CD14-positive monocyte (primary cell): ENCODE measurements at regions not wholly inside any gene's neighbourhood (a gene's known extent, or its start where the extent isn't known, plus 50 kb on each side); places are given as distances from the start of the nearest gene placed in this dataset.

Experiments used
- DNase-seq, 3 donors: peaks; one replicate each; pipeline ENCODE4 v3.0.0-alpha.2; 2011 to 2022
- H2AFZ ChIP-seq: 2 replicates; pipeline ENCODE4 v1.6.0; 2012; ENCODE audit warnings: mild to moderate bottlenecking, low read depth, low read length, inconsistent platforms; ENCODE audit not compliant: insufficient read depth, poor library complexity, severe bottlenecking
- H3K27ac ChIP-seq, 2 donors: 1 replicate in 1 of 2; 2 replicates in 1 of 2; pipeline ENCODE4 v1.5.1; 2012 to 2013; ENCODE audit warnings: low read length in 2 of 2, control low read depth in 1 of 2, inconsistent platforms in 1 of 2, low read depth in 1 of 2, mild to moderate bottlenecking in 1 of 2
- H3K27me3 ChIP-seq, 2 donors: one replicate each; pipeline versions ENCODE4 v1.6.0 to v1.6.1; 2011 to 2013; ENCODE audit warnings: low read length in 2 of 2; ENCODE audit not compliant: control insufficient read depth in 2 of 2, insufficient read depth in 2 of 2
- H3K36me3 ChIP-seq, 2 donors: replicated peaks in 1 of 2; 1 replicate in 1 of 2; 2 replicates in 1 of 2; pipeline versions ENCODE4 v1.5.1 to v1.6.1; 2012 to 2013; ENCODE audit warnings: low read length in 2 of 2, control low read depth in 1 of 2, inconsistent platforms in 1 of 2, mild to moderate bottlenecking in 1 of 2; ENCODE audit not compliant: insufficient read depth in 2 of 2, control insufficient read depth in 1 of 2
- H3K4me1 ChIP-seq, 2 donors: 1 replicate in 1 of 2; 2 replicates in 1 of 2; pipeline versions ENCODE4 v1.5.1 to v1.6.1; 2012 to 2013; ENCODE audit warnings: low read length in 2 of 2, control low read depth in 1 of 2, inconsistent platforms in 1 of 2, mild to moderate bottlenecking in 1 of 2, moderate library complexity in 1 of 2; ENCODE audit not compliant: insufficient read depth in 2 of 2, control insufficient read depth in 1 of 2
- H3K4me2 ChIP-seq: replicated peaks from 2 replicates; pipeline ENCODE3; 2012; ENCODE audit warnings: low read length, moderate library complexity, mild to moderate bottlenecking; ENCODE audit not compliant: poor library complexity, severe bottlenecking; ENCODE audit errors: extremely low read depth
- H3K4me3 ChIP-seq, 3 experiments: fragments of 200-600 bp in 1 of 3; sonication (generic) in 1 of 3; replicated peaks in 1 of 3; 1 replicate in 2 of 3; 2 replicates in 1 of 3; pipeline ENCODE4 v1.5.1; 2011 to 2013; ENCODE audit warnings: low read length in 3 of 3, mild to moderate bottlenecking in 3 of 3, control low read depth in 2 of 3, low read depth in 2 of 3, inconsistent platforms in 1 of 3, moderate library complexity in 1 of 3
- H3K79me2 ChIP-seq: 2 replicates; pipeline ENCODE4 v1.6.0; 2012; ENCODE audit warnings: mild to moderate bottlenecking, control low read depth, inconsistent platforms, low read length, moderate library complexity; ENCODE audit not compliant: insufficient read depth
- H3K9ac ChIP-seq: 2 replicates; pipeline ENCODE4 v1.6.0; 2017; ENCODE audit warnings: low read length, mild to moderate bottlenecking; ENCODE audit not compliant: insufficient read depth, poor library complexity, severe bottlenecking
- H3K9me3 ChIP-seq, 2 donors: replicated peaks in 1 of 2; 1 replicate in 1 of 2; 2 replicates in 1 of 2; pipeline versions ENCODE4 v1.5.1 to v1.6.1; 2012 to 2013; ENCODE audit warnings: low read length in 2 of 2, control low read depth in 1 of 2; ENCODE audit not compliant: control insufficient read depth in 1 of 2, insufficient read depth in 1 of 2
- H4K20me1 ChIP-seq: 2 replicates; pipeline ENCODE4 v1.6.0; 2012; ENCODE audit warnings: mild to moderate bottlenecking, low read length, control low read depth, moderate library complexity; ENCODE audit not compliant: insufficient read depth
- H3K27ac Mint-ChIP-seq, 7 donors: one replicate each; pipeline ENCODE4 v1.8.0; 2020; ENCODE audit warnings: mild to moderate bottlenecking in 7 of 7, mixed read lengths in 7 of 7, moderate library complexity in 6 of 7, inconsistent platforms in 2 of 7
- H3K27me3 Mint-ChIP-seq, 3 donors: one replicate each; pipeline ENCODE4 v1.8.0; 2021 to 2022; ENCODE audit warnings: low read depth in 3 of 3, mild to moderate bottlenecking in 3 of 3, mixed read lengths in 3 of 3, moderate library complexity in 3 of 3, inconsistent platforms in 1 of 3
- H3K36me3 Mint-ChIP-seq, 2 donors: one replicate each; pipeline ENCODE4 v1.8.0; 2020; ENCODE audit warnings: mixed read lengths in 2 of 2, inconsistent platforms in 1 of 2, mild to moderate bottlenecking in 1 of 2
- H3K4me1 Mint-ChIP-seq: one replicate; pipeline ENCODE4 v1.8.0; 2020; ENCODE audit warnings: mild to moderate bottlenecking, mixed read lengths
- H3K4me3 Mint-ChIP-seq, 2 donors: one replicate each; pipeline ENCODE4 v1.8.0; 2020; ENCODE audit warnings: mild to moderate bottlenecking in 2 of 2, mixed read lengths in 2 of 2, moderate library complexity in 1 of 2
- H3K9me3 Mint-ChIP-seq, 7 donors: one replicate each; pipeline ENCODE4 v1.8.0; 2020 to 2022; ENCODE audit warnings: mixed read lengths in 7 of 7, mild to moderate bottlenecking in 6 of 7, moderate library complexity in 6 of 7, inconsistent platforms in 2 of 7
- WGBS: methylation state at CpG from one replicate; pipeline ENCODE4 v1.1.5; 2013; ENCODE audit warnings: missing lambda C conversion rate; ENCODE audit not compliant: insufficient coverage; 5-methylcytosine and 5-hydroxymethylcytosine counted together
- intact Hi-C, 2 donors: fragments of 100-400 bp; cut with micrococcal nuclease; formaldehyde crosslinking; loops; one replicate each; pipeline versions ENCODE4 v1.15.0 to v1.15.1; 2023
- TF ChIP-seq, protein P1 (sequence below): fragments of 200-600 bp; IDR thresholded peaks from one replicate; pipeline ENCODE4 v1.8.0; 2022; ENCODE audit warnings: antibody characterized with exemption, mild to moderate bottlenecking

DNA sequence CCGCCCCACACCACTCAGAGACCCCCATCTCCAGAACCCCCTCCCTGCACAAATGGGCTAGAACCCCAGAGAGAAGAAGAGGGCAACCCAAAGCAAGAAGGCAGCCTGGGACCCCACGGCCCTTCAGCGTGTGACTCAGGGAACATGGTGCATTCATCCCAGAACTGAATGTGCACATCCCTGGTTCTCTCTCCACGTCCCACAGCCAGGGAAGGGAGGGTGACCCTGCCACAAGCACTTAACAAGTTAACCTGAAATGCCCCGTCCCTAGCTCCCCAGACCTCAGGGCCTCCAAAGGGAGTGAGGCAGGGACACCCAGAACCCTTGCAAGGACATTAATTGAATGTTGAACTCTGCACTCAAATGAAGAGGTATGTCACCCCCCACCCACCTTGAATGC lies 202.5 kb upstream of the TNRC6C start:
- Mint-ChIP-seq H3K4me3 (no peak overlapping the region), H3K4me1 (no peaks in the 10 kb centered on the region), H3K9me3 (peaks cover 4 to 16% (median 9%) of the 10 kb centered on the region in 7 donors), H3K27ac (no peak overlapping the region), H3K36me3 (no peaks in the 10 kb centered on the region), H3K27me3 (peaks cover 2 to 4% (median 2%) of the 10 kb centered on the region in 3 donors)
- Histone ChIP-seq H3K4me2 (no peak overlapping the region), H2AFZ (no peak overlapping the region), H3K27ac (no peak overlapping the region), H3K27me3 (no peaks in the 10 kb centered on the region), H3K79me2 (no peaks in the 10 kb centered on the region), H3K4me3 (no peak overlapping the region), H4K20me1 (no peaks in the 10 kb centered on the region), H3K9me3 (peaks cover 4 to 14% of the 10 kb centered on the region in 2 donors), H3K4me1 (no peaks in the 10 kb centered on the region), H3K36me3 (no peaks in the 10 kb centered on the region), H3K9ac (no peak overlapping the region)
- DNase-seq, result no peak
- WGBS, result 80% methylated on average over 2 of the region's 5 CpGs
- intact Hi-C loops, result no loop called here
- TF ChIP-seq, protein P1, sequence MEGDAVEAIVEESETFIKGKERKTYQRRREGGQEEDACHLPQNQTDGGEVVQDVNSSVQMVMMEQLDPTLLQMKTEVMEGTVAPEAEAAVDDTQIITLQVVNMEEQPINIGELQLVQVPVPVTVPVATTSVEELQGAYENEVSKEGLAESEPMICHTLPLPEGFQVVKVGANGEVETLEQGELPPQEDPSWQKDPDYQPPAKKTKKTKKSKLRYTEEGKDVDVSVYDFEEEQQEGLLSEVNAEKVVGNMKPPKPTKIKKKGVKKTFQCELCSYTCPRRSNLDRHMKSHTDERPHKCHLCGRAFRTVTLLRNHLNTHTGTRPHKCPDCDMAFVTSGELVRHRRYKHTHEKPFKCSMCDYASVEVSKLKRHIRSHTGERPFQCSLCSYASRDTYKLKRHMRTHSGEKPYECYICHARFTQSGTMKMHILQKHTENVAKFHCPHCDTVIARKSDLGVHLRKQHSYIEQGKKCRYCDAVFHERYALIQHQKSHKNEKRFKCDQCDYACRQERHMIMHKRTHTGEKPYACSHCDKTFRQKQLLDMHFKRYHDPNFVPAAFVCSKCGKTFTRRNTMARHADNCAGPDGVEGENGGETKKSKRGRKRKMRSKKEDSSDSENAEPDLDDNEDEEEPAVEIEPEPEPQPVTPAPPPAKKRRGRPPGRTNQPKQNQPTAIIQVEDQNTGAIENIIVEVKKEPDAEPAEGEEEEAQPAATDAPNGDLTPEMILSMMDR, result no peak

DNA sequence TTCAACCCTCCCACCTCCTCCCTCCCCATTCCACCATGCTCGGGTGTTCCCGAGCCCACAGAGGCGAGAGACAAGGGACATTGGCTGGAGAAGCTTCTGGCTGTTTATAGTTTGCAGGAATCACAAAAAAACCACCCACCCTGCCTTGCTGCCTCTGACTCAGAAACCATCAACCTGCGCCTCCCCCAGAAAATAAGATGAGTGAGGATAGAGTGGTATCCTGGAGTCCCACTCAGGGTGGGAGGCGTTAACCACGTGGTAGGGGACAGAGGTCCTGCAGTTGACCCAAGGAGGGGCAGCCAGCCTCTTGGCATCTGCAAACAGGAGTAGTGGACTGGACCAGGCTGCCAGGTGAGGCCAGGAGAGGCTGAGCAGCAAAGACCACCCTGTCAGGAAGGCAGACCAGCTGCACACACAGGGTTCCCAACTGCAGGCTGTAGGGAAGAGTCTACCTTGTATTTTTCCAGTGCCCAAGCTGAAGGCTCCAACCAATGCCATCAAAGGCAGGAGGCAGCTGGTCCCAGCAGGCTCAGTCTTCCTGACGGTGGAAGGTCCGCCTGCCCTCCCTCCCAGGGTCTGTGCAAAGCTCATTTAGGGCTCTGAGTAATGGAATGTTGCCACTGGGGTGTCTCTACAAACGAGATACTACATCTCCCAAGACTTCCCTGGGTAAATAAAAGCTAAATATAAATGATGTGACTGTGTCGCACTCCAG lies 201.5 kb upstream of the TNRC6C start:
- H3K27ac ChIP-seq, result no peak overlapping the region
- intact Hi-C loops, result no loop called here
- no peaks in the 10 kb centered on the region for H3K4me1 Mint-ChIP-seq

More for the DNA sequence above, 201.5 kb upstream of the TNRC6C start:
- Histone ChIP-seq H2AFZ (no peak overlapping the region), H3K4me3 (no peak overlapping the region), H3K4me1 (no peaks in the 10 kb centered on the region), H3K36me3 (no peaks in the 10 kb centered on the region), H3K4me2 (no peak overlapping the region), H3K9ac (no peak overlapping the region), H3K79me2 (no peaks in the 10 kb centered on the region), H4K20me1 (no peaks in the 10 kb centered on the region), H3K9me3 (peaks cover 4 to 17% of the 10 kb centered on the region in 2 donors), H3K27me3 (no peaks in the 10 kb centered on the region)
- Mint-ChIP-seq H3K36me3 (no peaks in the 10 kb centered on the region), H3K9me3 (peaks cover 4 to 16% (median 10%) of the 10 kb centered on the region in 7 donors), H3K4me3 (no peak overlapping the region), H3K27me3 (peaks cover 2 to 4% (median 2%) of the 10 kb centered on the region in 3 donors), H3K27ac (no peak overlapping the region)
- TF ChIP-seq, protein P1, result no peak
- no peak for DNase-seq
- 61% methylated on average over 2 of the region's 10 CpGs for WGBS
